ENCODE measurements at regions not wholly inside any gene's neighbourhood (a gene's known extent, or its start where the extent isn't known, plus 50 kb on each side); places are given as distances from the start of the nearest gene placed in this dataset.

GRCh38 chr6:27076116-27076515, 171.4 kb upstream of the PRSS16 start:
- Histone ChIP-seq H3K79me2 (ENCODE audit: insufficient read depth, low read length) (no peaks in the 10 kb centered on the region), H3K27ac (ENCODE audit: low read depth in 1 of 2, low read length in 2 of 2) (no peak overlapping the region), H3K9me3 (replicated peaks in 1 of 2; ENCODE audit: control insufficient read depth in 1 of 2, insufficient read depth in 1 of 2, low read length in 2 of 2) (no peaks in the 10 kb centered on the region), H2AFZ (ENCODE audit: insufficient read depth, low read depth, low read length, poor library complexity, severe bottlenecking) (no peak overlapping the region), H3K4me2 (replicated peaks; ENCODE audit: extremely low read depth, low read length, poor library complexity, severe bottlenecking) (no peak overlapping the region), H3K27me3 (ENCODE audit: control insufficient read depth in 2 of 2, insufficient read depth in 2 of 2, low read length in 2 of 2) (peaks cover 14 to 20% of the 10 kb centered on the region in 2 donors), H3K4me1 (ENCODE audit: control insufficient read depth in 1 of 2, insufficient read depth in 2 of 2, low read length in 2 of 2) (peaks cover 0 to 6% of the 10 kb centered on the region in 2 donors), H4K20me1 (ENCODE audit: insufficient read depth, low read length) (no peaks in the 10 kb centered on the region), H3K4me3 (replicated peaks in 1 of 3; ENCODE audit: low read depth in 2 of 3, low read length in 3 of 3) (no peak overlapping the region), H3K36me3 (replicated peaks in 1 of 2; ENCODE audit: control insufficient read depth in 1 of 2, insufficient read depth in 2 of 2, low read length in 2 of 2) (no peaks in the 10 kb centered on the region), H3K9ac (ENCODE audit: insufficient read depth, low read length, poor library complexity, severe bottlenecking) (no peak overlapping the region)
- no peaks in the 10 kb centered on the region for H3K36me3 Mint-ChIP-seq
- WGBS (ENCODE audit: insufficient coverage) = no CpG with 5 or more reads among the region's 1 CpG
- DNase-seq = no peak
- H3K27me3 Mint-ChIP-seq (ENCODE audit: low read depth in 3 of 3) = peaks cover 12 to 34% (median 31%) of the 10 kb centered on the region in 3 donors
- no peak overlapping the region for H3K27ac Mint-ChIP-seq
- intact Hi-C loops (cut with micrococcal nuclease) = loop anchor here in 1 of 2 donors (5.0 kb wide), 1 partner anchor 469 kb away; no protein-coding TSS in a partner anchor
- H3K4me1 Mint-ChIP-seq = peaks cover 5% of the 10 kb centered on the region
- H3K4me3 Mint-ChIP-seq = no peak overlapping the region
- H3K9me3 Mint-ChIP-seq = no peaks in the 10 kb centered on the region
- TF ChIP-seq CTCF (IDR thresholded peaks at IDR 0.05) = no peak

- no peak overlapping the region for H3K9ac ChIP-seq (ENCODE audit: insufficient read depth, low read length, poor library complexity, severe bottlenecking)
- peak overlapping the region in 1 of 2 donors; percentile 75 for H3K4me3 Mint-ChIP-seq
- H3K9me3 Mint-ChIP-seq = no peaks in the 10 kb centered on the region
- H3K4me2 ChIP-seq (replicated peaks; ENCODE audit: extremely low read depth, low read length, poor library complexity, severe bottlenecking) = no peak overlapping the region
- no peaks in the 10 kb centered on the region for H3K79me2 ChIP-seq (ENCODE audit: insufficient read depth, low read length)
- H3K9me3 ChIP-seq (replicated peaks in 1 of 2; ENCODE audit: control insufficient read depth in 1 of 2, insufficient read depth in 1 of 2, low read length in 2 of 2) = no peaks in the 10 kb centered on the region
- H4K20me1 ChIP-seq (ENCODE audit: insufficient read depth, low read length) = no peaks in the 10 kb centered on the region
- no peaks in the 10 kb centered on the region for H3K36me3 Mint-ChIP-seq
- no peak overlapping the region for H3K4me3 ChIP-seq (replicated peaks in 1 of 3; ENCODE audit: low read depth in 2 of 3, low read length in 3 of 3)
- H3K27ac Mint-ChIP-seq = no peak overlapping the region
- intact Hi-C loops (cut with micrococcal nuclease) = loop anchor here in 1 of 2 donors (5.0 kb wide), 1 partner anchor 472 kb away; no protein-coding TSS in a partner anchor
- peaks cover 30 to 39% (median 33%) of the 10 kb centered on the region in 3 donors for H3K27me3 Mint-ChIP-seq (ENCODE audit: low read depth in 3 of 3)
- WGBS (ENCODE audit: insufficient coverage) = 0% methylated on average over 7 of the region's 9 CpGs
- peak; percentile 59 for TF ChIP-seq CTCF (IDR thresholded peaks at IDR 0.05)
- DNase-seq = peak; percentile 14 to 16 (median 15)
- H3K4me1 Mint-ChIP-seq = peaks cover 5% of the 10 kb centered on the region
- H3K36me3 ChIP-seq (replicated peaks in 1 of 2; ENCODE audit: control insufficient read depth in 1 of 2, insufficient read depth in 2 of 2, low read length in 2 of 2) = no peaks in the 10 kb centered on the region
- peaks cover 25 to 36% of the 10 kb centered on the region in 2 donors for H3K27me3 ChIP-seq (ENCODE audit: control insufficient read depth in 2 of 2, insufficient read depth in 2 of 2, low read length in 2 of 2)
- H3K4me1 ChIP-seq (ENCODE audit: control insufficient read depth in 1 of 2, insufficient read depth in 2 of 2, low read length in 2 of 2) = peaks cover 0 to 6% of the 10 kb centered on the region in 2 donors
- H3K27ac ChIP-seq (ENCODE audit: low read depth in 1 of 2, low read length in 2 of 2) = no peak overlapping the region
- H2AFZ ChIP-seq (ENCODE audit: insufficient read depth, low read depth, low read length, poor library complexity, severe bottlenecking) = no peak overlapping the region
These were observed 168.7 kb upstream of the PRSS16 start for GRCh38 chr6:27078734-27079357.
